HG02610 (cell line): ENCODE measurements at regions not wholly inside any gene's neighbourhood (a gene's known extent, or its start where the extent isn't known, plus 50 kb on each side); places are given as distances from the start of the nearest gene placed in this dataset.
"Not testable (repeated sequence)": the region's sequence is repeated elsewhere in the genome, so short reads cannot be mapped to it uniquely, and the experiment has no call there.

Experiments
- ATAC-seq: cut with Tn5 transposase; IDR thresholded peaks from one replicate; pipeline ENCODE4 v1.9.1; 2021; ENCODE audit warnings: mild to moderate bottlenecking, moderate library complexity; ENCODE audit not compliant: unreplicated experiment

GRCh38 chr11:122023614-122024250 is 92.3 kb downstream of the BLID start:
- ATAC-seq = no peak

- ATAC-seq = no peak
Observed at GRCh38 chr11:122022646-122023045, 93.4 kb downstream of the BLID start.

DNA sequence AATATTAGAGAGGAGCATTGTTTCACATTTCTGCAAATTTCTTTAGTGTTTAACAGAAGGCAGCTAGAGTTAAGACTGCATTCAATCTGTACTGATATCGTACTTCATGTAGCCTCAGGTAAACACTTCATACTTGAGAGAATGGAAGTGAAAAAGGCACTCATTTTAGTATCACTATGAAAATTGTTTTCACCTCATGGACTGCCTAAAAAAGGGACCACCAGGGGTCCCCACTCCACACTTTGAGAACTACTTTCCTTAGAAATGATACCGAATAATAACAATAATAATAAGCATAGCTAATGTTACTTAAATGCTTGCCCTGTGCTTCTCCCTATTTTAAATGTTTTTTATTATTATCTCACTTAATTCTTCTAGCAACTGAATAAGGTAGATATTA is 95.1 kb downstream of the BLID start:
- ATAC-seq = no peak

DNA sequence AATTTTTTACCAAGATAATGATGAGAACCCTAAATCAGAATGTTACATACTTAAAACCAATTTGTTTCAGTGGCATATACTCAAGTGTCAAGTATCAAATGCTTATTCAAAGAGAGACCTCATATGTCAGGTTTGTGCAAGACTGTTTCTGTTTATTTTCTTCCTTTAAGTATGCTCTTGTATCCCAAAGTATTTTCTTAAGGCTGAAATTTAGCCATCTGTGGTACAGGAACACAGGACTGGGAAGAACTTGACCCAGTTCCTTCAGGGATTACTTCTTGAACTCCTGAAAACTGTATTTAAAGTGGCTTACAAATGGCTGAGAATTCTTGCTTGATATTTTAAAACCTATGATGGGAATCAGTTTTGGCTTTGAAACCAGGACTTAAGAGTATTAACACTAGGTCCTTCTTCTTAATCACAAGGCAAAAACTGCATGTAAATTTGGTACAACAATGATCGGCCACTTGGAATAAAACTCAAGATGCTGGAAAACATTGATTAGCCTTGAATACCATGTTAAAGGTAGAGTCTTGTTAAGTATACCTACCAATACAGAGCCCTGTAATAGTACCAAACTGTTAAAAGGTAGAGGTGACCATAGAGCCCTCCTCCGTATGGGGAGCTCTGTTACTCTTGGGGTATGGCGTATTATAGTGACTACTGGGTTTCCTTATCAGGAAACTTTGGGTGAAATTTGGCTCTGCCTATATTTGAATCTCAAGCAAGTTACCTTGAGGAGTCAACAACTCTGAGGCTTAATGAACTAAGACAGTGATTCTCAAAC is 95.9 kb downstream of the BLID start:
- no peak for ATAC-seq

DNA sequence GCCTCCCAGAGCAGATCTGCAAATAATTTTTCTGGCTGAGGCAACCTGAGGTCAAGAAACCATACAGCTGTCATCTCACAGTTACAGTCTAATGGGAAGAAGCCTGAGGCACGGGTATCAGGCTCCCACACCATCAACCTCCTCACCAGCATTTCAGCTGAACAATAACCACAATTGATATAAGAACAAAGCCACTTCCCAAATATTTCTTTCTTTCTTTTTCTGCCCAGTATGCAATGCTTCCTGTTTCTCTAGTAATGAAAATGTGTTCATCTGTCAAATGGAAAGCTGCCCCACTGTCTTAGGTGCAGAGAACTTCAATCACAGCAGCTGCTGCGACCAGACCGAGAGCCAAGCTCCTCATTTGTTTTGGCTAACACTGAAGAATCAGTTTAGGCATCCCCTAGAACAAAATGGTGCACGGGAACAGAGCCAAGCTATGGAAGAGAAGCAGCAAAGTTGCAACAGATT is 108.4 kb downstream of the BLID start:
- no peak for ATAC-seq

GRCh38 chr11:122004446-122004845 is 111.6 kb downstream of the BLID start:
- no peak for ATAC-seq

- no peak for ATAC-seq
Observed at GRCh38 chr11:122002926-122003325, 113.1 kb downstream of the BLID start.

GRCh38 chr11:122002047-122002446 is 114.0 kb downstream of the BLID start:
- ATAC-seq = no peak

DNA sequence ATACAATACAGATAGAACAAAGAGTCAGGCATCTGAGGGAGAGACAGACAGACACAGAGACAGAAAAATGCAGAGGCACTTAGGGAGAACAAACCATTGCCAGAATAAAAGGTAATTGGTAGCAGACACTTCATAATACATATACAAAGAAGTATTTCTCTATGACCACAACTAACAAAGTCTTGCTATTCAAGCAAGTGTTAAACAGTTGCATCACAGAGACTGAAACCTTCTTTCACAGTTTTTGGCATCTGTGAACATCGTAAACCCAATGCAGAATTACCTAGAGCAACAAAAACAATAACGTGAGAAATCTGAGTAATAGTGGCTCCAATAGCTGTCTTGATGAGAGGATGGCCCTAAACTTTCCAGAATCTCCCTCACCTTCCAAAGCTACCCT is 116.4 kb downstream of the BLID start:
- ATAC-seq = no peak

GRCh38 chr11:121996574-121996973 is 119.4 kb downstream of the BLID start:
- no peak for ATAC-seq

DNA sequence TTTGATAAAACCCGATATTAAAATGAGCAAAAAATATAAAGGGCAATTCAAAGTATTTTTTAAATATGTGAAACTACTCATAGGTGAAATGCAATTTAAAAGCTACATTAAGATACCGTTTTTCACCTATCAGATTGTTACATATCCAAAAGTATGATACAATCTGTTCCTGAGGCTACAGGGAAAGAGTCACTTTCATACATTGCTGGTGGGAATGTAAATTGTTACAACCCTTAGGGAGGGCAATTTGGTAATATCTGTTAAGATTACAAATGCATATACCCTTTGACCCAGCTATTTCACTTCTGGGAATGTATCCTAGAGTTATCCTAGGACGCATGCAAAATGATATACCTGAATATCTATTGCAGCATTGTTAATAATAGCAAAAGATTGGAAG is 132.1 kb downstream of the BLID start:
- ATAC-seq = no peak

- not testable (repeated sequence) for ATAC-seq
Observed at GRCh38 chr11:121977914-121978313, 138.1 kb downstream of the BLID start.

DNA sequence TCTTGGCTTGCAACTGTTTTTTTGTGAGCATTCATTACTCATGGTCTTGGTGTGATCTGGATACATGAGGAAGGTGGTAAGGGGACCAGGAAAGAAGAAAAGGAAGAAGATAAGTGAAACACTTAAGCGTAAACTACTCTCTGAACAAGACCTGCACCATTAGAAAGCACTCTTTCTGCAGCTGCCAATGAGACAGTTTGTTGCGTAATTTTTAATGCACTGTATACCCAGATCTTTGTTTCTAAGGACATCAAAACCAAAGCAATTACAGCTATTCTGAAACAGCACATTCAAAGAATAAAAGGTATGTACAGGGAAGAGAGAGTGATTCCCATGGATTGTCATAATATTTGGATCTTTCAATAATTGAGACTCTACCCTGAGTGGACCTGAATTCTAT is 147.4 kb downstream of the BLID start:
- no peak for ATAC-seq

DNA sequence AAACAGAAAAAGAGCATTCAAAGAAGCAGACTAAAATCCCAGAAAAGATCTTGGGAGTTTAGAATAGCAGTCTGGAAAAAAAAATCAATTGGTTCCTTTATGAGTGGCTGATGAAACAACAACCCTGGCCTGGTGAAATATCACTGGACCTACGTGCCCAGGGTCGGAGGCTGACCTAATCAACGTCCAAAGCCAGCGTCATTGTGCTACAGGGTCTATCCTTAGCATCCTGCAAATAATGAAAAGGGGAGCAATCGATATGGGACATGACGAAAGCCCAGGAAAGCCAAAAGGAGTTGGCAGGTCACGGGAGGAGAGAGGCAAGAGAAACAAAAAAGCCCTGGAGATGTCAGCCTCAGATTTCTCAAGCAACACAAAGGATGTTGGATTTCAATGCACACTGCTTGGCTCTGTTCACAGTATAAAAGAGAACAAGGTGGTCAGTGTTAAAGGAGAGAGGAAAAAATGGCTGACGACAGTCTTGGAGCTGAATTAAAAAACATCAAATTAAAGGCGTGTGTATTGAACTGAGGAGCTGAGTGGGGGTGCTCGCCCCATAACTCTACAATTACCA is 148.8 kb downstream of the BLID start:
- ATAC-seq = no peak

- ATAC-seq = no peak
Observed at GRCh38 chr11:121965330-121965729, 150.7 kb downstream of the BLID start.

DNA sequence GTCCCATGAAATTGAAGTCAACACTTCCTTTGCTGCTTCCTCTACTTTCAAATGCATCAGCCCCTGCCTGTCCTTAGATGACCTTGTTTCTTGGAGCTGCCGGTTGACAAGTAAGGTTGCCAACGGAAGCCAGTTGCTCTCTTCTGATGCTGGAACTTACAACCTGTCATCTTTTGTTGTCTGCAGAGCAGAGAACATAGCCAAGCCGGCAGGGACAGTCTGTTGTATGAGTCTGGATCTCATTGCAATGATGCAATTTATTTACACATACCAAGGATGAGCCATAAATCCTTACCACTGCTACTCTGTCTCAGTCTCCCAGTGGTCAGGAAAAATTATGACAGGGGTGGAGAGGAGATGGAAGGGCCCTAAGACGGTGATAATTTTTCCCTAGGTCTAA is 151.4 kb downstream of the BLID start:
- ATAC-seq = no peak

DNA sequence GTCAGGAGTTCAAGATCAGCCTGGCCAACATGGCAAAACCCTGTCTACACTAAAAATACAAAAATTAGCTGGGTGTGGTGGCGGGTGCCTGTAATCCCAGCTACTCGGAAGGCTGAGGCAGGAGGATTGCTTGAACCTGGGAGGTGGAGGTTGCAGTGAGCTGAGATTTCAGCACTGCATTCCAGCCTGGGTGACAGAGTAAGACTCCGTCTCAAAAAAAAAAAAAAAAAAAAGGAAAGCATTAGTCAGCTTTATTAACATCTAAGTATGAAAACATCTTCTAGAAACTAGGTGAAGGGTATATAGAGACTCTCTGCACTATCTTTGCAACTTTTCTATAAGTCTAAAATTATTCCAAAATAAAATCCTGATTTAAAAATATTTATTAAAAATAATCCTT is 152.2 kb downstream of the BLID start:
- not testable (repeated sequence) for ATAC-seq

DNA sequence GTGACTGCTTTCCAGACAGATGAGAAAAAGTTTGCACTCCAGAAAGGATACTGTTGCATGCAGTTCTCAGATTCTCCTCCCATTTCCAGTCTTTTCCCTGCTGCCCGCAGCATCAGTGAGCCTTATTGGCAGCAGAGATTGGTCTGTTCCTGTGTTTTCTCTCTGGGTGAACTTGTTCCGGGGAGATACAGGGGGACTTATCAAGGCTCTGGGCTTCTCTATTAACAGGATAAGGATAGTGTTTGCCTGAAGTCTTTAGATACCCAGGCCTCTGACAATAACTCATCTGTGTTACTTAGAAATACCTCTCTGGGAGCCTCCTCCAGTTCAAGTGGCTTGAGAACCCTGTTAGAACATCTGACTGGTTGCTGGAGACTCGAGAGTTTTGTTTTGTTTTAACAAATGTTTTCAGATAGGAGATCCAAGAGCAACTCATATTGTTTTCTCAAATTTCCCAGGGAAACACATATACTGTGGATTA is 154.7 kb downstream of the BLID start:
- no peak for ATAC-seq

GRCh38 chr11:121958971-121959325 is 157.1 kb downstream of the BLID start:
- no peak for ATAC-seq

GRCh38 chr11:121958323-121958970 is 157.6 kb downstream of the BLID start:
- ATAC-seq = no peak

DNA sequence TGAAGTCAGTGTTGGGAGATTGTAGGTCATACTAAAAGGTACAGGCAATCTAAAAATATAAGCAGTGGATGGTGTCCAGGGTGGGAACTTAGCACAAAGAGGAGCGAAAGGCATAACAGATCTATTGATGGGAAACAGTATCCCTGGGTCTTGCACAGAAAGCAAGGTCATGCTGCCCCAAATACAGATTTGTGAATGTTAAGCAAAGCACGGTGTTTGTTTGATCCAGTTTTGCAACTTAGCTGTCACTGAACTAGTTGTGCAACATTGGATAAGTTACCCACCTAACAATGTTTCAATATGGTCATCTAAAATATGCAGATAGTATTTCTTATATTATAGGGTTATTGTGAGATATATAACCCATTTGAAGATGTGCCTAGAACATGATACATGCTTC is 162.9 kb downstream of the BLID start:
- ATAC-seq = no peak

DNA sequence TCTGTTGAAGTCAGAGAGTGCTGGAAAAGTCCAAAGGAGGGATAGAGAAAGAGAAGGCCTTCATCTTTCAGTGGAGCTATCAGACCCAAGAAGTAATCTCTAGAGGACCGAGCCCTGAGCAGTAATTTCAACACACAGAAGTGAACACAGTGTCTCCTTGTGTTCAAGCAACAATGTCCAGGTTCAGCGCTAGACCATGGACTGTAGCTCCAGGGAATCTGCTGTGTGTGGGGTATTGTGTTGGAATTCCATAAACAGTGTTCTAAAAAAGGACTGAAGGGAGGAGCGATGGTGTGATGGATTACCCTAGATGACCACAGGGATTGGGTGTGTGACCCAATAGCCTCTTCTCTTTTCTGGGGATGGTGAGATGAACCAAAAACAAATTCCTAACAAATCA is 165.9 kb downstream of the BLID start:
- ATAC-seq = no peak
